ENCODE measurements at regions not wholly inside any gene's neighbourhood (a gene's known extent, or its start where the extent isn't known, plus 50 kb on each side); places are given as distances from the start of the nearest gene placed in this dataset.

DNA sequence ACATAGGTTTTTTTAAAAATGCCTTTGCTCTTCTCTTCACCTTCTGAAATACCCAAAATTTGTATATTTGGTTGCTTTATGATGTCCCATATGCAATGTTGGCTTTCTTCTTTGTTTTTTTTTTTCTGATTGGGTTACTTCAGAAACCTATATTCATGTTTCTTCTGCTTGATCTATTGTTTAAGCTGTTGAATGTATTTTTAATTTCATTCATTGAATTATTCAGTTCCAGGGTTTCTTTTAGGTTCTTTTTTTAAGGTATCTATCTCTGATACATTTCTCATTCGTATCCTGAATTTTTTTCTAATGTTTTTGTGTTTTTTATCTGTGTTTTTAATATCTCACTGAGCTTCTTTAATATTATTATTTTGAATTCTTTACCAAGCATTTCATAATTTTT, 221.0 kb upstream of the MTPN start:
- TF ChIP-seq POLR2A (IDR thresholded peaks at IDR 0.05) = no peak
- TF ChIP-seq, protein P1, sequence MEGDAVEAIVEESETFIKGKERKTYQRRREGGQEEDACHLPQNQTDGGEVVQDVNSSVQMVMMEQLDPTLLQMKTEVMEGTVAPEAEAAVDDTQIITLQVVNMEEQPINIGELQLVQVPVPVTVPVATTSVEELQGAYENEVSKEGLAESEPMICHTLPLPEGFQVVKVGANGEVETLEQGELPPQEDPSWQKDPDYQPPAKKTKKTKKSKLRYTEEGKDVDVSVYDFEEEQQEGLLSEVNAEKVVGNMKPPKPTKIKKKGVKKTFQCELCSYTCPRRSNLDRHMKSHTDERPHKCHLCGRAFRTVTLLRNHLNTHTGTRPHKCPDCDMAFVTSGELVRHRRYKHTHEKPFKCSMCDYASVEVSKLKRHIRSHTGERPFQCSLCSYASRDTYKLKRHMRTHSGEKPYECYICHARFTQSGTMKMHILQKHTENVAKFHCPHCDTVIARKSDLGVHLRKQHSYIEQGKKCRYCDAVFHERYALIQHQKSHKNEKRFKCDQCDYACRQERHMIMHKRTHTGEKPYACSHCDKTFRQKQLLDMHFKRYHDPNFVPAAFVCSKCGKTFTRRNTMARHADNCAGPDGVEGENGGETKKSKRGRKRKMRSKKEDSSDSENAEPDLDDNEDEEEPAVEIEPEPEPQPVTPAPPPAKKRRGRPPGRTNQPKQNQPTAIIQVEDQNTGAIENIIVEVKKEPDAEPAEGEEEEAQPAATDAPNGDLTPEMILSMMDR (IDR thresholded peaks at IDR 0.05) = no peak
- no peak for TF ChIP-seq POLR2AphosphoS5 (IDR thresholded peaks at IDR 0.05)
- no peak overlapping the region for H3K27ac ChIP-seq
- no peaks in the 10 kb centered on the region for H3K27me3 ChIP-seq (replicated peaks; ENCODE audit: insufficient read depth)
- no peak overlapping the region for H3K4me3 ChIP-seq
- no peak for DNase-seq (ENCODE audit: low spot score)
- H3K4me1 ChIP-seq (replicated peaks) = no peaks in the 10 kb centered on the region
- H3K36me3 ChIP-seq = no peaks in the 10 kb centered on the region
- intact Hi-C loops (cut with DNase I) = no loop called here
- H3K9me3 ChIP-seq = no peaks in the 10 kb centered on the region
- WGBS = 63% methylated on average over 1 of the region's 1 CpG

DNA sequence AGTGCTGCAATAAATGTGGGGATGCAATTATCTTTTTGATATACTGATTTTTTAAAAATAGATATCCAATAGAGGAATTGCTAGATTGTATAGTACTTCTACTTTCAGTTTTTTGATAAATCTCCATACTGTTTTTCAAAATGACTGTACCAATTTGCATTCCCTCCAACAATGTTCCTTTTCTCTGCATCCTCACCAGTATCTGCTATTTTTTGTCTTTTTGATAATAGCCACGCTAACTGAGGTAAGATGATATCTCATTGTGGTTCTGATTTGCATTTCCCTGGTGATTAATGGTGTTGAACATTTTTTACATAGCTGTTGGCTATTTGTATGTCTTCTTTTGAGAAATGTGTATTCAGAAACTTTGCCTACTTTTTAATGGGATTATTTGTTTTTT, 217.7 kb upstream of the MTPN start:
- DNase-seq (ENCODE audit: low spot score) = no peak
- Histone ChIP-seq H3K4me1 (replicated peaks) (no peaks in the 10 kb centered on the region), H3K27me3 (replicated peaks; ENCODE audit: insufficient read depth) (no peaks in the 10 kb centered on the region), H3K9me3 (no peaks in the 10 kb centered on the region), H3K4me3 (no peak overlapping the region), H3K36me3 (no peaks in the 10 kb centered on the region), H3K27ac (no peak overlapping the region)
- WGBS = 88% methylated on average over 1 of the region's 1 CpG
- TF ChIP-seq, protein P1 (IDR thresholded peaks at IDR 0.05) = no peak
- no peak for TF ChIP-seq POLR2A (IDR thresholded peaks at IDR 0.05)
- TF ChIP-seq POLR2AphosphoS5 (IDR thresholded peaks at IDR 0.05) = no peak
- intact Hi-C loops (cut with DNase I) = no loop called here

DNA sequence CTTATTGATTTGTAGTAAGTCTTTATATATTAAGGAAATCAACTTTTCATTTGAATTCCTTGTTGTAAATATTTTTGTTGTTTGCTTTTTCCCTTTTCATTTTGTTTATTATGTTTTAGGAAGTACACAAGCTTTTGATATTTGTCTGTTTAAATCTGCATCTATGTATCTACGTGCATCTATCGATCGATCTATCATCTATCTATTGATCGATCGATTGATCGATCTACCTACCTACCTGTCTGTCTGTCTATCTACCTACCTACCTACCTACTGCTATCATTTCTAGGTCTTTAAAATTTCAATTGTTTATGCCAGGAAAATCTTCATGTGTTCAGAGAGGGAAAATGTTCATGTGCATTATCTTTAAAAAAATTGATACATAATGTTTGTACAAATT, 216.8 kb upstream of the MTPN start:
- Histone ChIP-seq H3K4me3 (no peak overlapping the region), H3K9me3 (no peaks in the 10 kb centered on the region), H3K27ac (no peak overlapping the region), H3K4me1 (replicated peaks) (no peaks in the 10 kb centered on the region), H3K27me3 (replicated peaks; ENCODE audit: insufficient read depth) (no peaks in the 10 kb centered on the region), H3K36me3 (no peaks in the 10 kb centered on the region)
- WGBS = 90% methylated on average over 6 of the region's 6 CpGs
- intact Hi-C loops (cut with DNase I) = no loop called here
- DNase-seq (ENCODE audit: low spot score) = no peak
- TF ChIP-seq POLR2AphosphoS5 (IDR thresholded peaks at IDR 0.05) (no peak), POLR2A (IDR thresholded peaks at IDR 0.05) (no peak)
- TF ChIP-seq, protein P1 (IDR thresholded peaks at IDR 0.05) = no peak

DNA sequence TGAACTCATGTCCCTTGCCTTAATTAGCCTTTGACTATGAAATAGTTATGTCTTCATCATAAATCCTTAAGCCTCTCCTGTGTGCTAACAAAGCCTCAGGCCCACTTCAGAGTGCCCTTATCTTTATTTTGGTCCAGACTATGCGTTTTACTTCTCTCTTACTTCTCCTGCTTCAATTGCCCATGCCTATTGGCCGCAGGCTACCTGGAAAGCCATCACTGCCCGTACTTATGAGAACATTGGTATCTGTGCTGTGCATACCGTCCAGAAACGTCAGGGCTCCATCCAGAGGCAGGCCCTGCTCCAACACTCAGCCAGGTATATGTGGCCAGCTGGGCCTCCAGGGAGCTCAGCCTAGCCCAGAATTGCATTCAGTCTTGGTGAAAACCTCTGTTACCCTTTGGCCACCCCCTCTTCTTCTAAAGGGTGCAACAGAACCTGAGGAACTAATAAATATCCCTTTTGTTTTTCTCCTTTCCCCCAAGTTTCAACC, 212.4 kb upstream of the MTPN start:
- no peak for TF ChIP-seq POLR2A (IDR thresholded peaks at IDR 0.05)
- no peak for TF ChIP-seq POLR2AphosphoS5 (IDR thresholded peaks at IDR 0.05)
- TF ChIP-seq, protein P1 (IDR thresholded peaks at IDR 0.05) = no peak
- Histone ChIP-seq H3K27me3 (replicated peaks; ENCODE audit: insufficient read depth) (no peaks in the 10 kb centered on the region), H3K9me3 (no peaks in the 10 kb centered on the region), H3K36me3 (no peaks in the 10 kb centered on the region), H3K27ac (no peak overlapping the region), H3K4me1 (replicated peaks) (peaks cover 3% of the 10 kb centered on the region), H3K4me3 (no peak overlapping the region)
- DNase-seq (ENCODE audit: low spot score) = no peak
- intact Hi-C loops (cut with DNase I) = no loop called here
- WGBS = 84% methylated on average over 5 of the region's 5 CpGs

DNA sequence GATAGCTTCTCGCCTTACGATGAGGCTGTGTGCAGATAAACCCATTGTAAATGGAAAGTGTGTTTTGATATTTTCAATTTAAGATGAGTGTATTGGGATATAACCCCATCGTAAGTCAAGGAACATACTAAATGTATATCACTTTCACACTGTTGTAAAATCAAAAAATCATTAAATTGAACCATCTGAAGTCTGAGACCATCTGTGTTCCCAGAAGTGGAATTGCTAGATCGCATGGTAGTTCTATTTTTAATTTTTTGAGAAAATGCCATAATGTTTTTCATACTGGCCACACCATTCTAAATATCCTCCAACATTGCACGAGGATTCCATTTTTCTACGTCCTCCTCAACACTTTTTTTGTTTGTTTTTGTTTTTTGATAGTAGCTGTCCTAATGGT, 209.1 kb upstream of the MTPN start:
- WGBS = 88% methylated on average over 6 of the region's 6 CpGs
- H3K4me3 ChIP-seq = no peak overlapping the region
- no peaks in the 10 kb centered on the region for H3K9me3 ChIP-seq
- peaks cover 3% of the 10 kb centered on the region for H3K4me1 ChIP-seq (replicated peaks)
- H3K27ac ChIP-seq = no peak overlapping the region
- DNase-seq (ENCODE audit: low spot score) = no peak
- H3K27me3 ChIP-seq (replicated peaks; ENCODE audit: insufficient read depth) = no peaks in the 10 kb centered on the region
- intact Hi-C loops (cut with DNase I) = no loop called here
- TF ChIP-seq POLR2AphosphoS5 (IDR thresholded peaks at IDR 0.05) (no peak), POLR2A (IDR thresholded peaks at IDR 0.05) (no peak)
- TF ChIP-seq, protein P1 (IDR thresholded peaks at IDR 0.05) = no peak
- H3K36me3 ChIP-seq = no peaks in the 10 kb centered on the region

All from prostate gland (tissue), 2 donors.